SJSA1 (cell line): ENCODE measurements at regions not wholly inside any gene's neighbourhood (a gene's known extent, or its start where the extent isn't known, plus 50 kb on each side); places are given as distances from the start of the nearest gene placed in this dataset.

Source experiments
- DNase-seq, 2 experiments: peaks; one replicate each; pipeline ENCODE4 v3.0.0-alpha.2; 2015 to 2020; ENCODE audit warnings: low spot score in 2 of 2, low read depth in 1 of 2
- H3K27ac ChIP-seq: fragments of 250-450 bp; sonication (Bioruptor Pico); 2 replicates; pipeline ENCODE4 v1.5.1; 2020; ENCODE audit warnings: mild to moderate bottlenecking, moderate library complexity
- H3K27me3 ChIP-seq: fragments of 250-450 bp; sonication (Bioruptor Pico); replicated peaks from 2 replicates; pipeline ENCODE4 v1.5.1; 2020; ENCODE audit warnings: mild to moderate bottlenecking, moderate library complexity
- H3K36me3 ChIP-seq: fragments of 250-450 bp; sonication (Bioruptor Pico); 2 replicates; pipeline ENCODE4 v1.5.1; 2020; ENCODE audit warnings: mild to moderate bottlenecking
- H3K4me1 ChIP-seq: fragments of 250-450 bp; sonication (Bioruptor Pico); replicated peaks from 2 replicates; pipeline ENCODE4 v1.6.1; 2021; ENCODE audit warnings: mild to moderate bottlenecking
- H3K4me3 ChIP-seq: fragments of 250-450 bp; sonication (Bioruptor Pico); 2 replicates; pipeline ENCODE4 v1.5.1; 2020; ENCODE audit warnings: mild to moderate bottlenecking
- H3K9me3 ChIP-seq: fragments of 250-450 bp; sonication (Bioruptor Pico); replicated peaks from 2 replicates; pipeline ENCODE4 v1.5.1; 2020; ENCODE audit warnings: mild to moderate bottlenecking

GRCh38 chr4:175536852-175537453 lies 275.1 kb downstream of the GPM6A start:
- no peaks in the 10 kb centered on the region for H3K4me1 ChIP-seq
- H3K27me3 ChIP-seq, result no peaks in the 10 kb centered on the region
- no peak overlapping the region for H3K27ac ChIP-seq
- no peaks in the 10 kb centered on the region for H3K9me3 ChIP-seq
- H3K4me3 ChIP-seq, result no peak overlapping the region
- peak in 1 of 2 experiments; percentile 50 for DNase-seq
- no peaks in the 10 kb centered on the region for H3K36me3 ChIP-seq

- DNase-seq, result no peak
- H3K9me3 ChIP-seq, result no peaks in the 10 kb centered on the region
These were observed 272.6 kb downstream of the GPM6A start for GRCh38 chr4:175539498-175539897.

GRCh38 chr4:175540151-175540550 lies 271.9 kb downstream of the GPM6A start:
- Histone ChIP-seq H3K4me3 (no peak overlapping the region), H3K27me3 (no peaks in the 10 kb centered on the region), H3K4me1 (no peaks in the 10 kb centered on the region), H3K27ac (no peak overlapping the region), H3K9me3 (no peaks in the 10 kb centered on the region), H3K36me3 (no peaks in the 10 kb centered on the region)
- no peak for DNase-seq

More at GRCh38 chr4:175539498-175539897, 272.6 kb downstream of the GPM6A start:
- no peaks in the 10 kb centered on the region for H3K4me1 ChIP-seq
- no peaks in the 10 kb centered on the region for H3K36me3 ChIP-seq
- H3K27ac ChIP-seq, result no peak overlapping the region
- H3K27me3 ChIP-seq, result no peaks in the 10 kb centered on the region
- no peak overlapping the region for H3K4me3 ChIP-seq

GRCh38 chr4:175540732-175541131 lies 271.3 kb downstream of the GPM6A start:
- H3K4me1 ChIP-seq, result no peaks in the 10 kb centered on the region
- DNase-seq, result no peak
- H3K4me3 ChIP-seq, result no peak overlapping the region
- no peaks in the 10 kb centered on the region for H3K9me3 ChIP-seq
- no peak overlapping the region for H3K27ac ChIP-seq
- no peaks in the 10 kb centered on the region for H3K36me3 ChIP-seq
- H3K27me3 ChIP-seq, result no peaks in the 10 kb centered on the region

- no peaks in the 10 kb centered on the region for H3K4me1 ChIP-seq
- no peaks in the 10 kb centered on the region for H3K36me3 ChIP-seq
- no peaks in the 10 kb centered on the region for H3K9me3 ChIP-seq
- no peak for DNase-seq
- H3K4me3 ChIP-seq, result no peak overlapping the region
- H3K27me3 ChIP-seq, result no peaks in the 10 kb centered on the region
- H3K27ac ChIP-seq, result no peak overlapping the region
These were observed 269.3 kb downstream of the GPM6A start for GRCh38 chr4:175542786-175543185.

GRCh38 chr4:175559126-175559525 lies 252.9 kb downstream of the GPM6A start:
- H3K9me3 ChIP-seq, result no peaks in the 10 kb centered on the region
- no peaks in the 10 kb centered on the region for H3K36me3 ChIP-seq
- H3K4me3 ChIP-seq, result no peak overlapping the region
- no peak overlapping the region for H3K27ac ChIP-seq
- H3K4me1 ChIP-seq, result no peaks in the 10 kb centered on the region
- no peak for DNase-seq
- no peaks in the 10 kb centered on the region for H3K27me3 ChIP-seq

GRCh38 chr4:175559526-175559925 lies 252.5 kb downstream of the GPM6A start:
- H3K36me3 ChIP-seq, result no peaks in the 10 kb centered on the region
- H3K4me1 ChIP-seq, result no peaks in the 10 kb centered on the region
- no peak for DNase-seq
- no peaks in the 10 kb centered on the region for H3K27me3 ChIP-seq
- no peaks in the 10 kb centered on the region for H3K9me3 ChIP-seq
- no peak overlapping the region for H3K4me3 ChIP-seq
- H3K27ac ChIP-seq, result no peak overlapping the region

GRCh38 chr4:175560604-175561003 lies 251.5 kb downstream of the GPM6A start:
- H3K4me3 ChIP-seq, result no peak overlapping the region
- H3K4me1 ChIP-seq, result no peaks in the 10 kb centered on the region
- no peak overlapping the region for H3K27ac ChIP-seq
- H3K27me3 ChIP-seq, result no peaks in the 10 kb centered on the region
- no peak for DNase-seq
- no peaks in the 10 kb centered on the region for H3K9me3 ChIP-seq
- no peaks in the 10 kb centered on the region for H3K36me3 ChIP-seq

GRCh38 chr4:175561696-175562095 lies 250.4 kb downstream of the GPM6A start:
- DNase-seq, result no peak
- Histone ChIP-seq H3K36me3 (no peaks in the 10 kb centered on the region), H3K27ac (no peak overlapping the region), H3K4me1 (no peaks in the 10 kb centered on the region), H3K9me3 (no peaks in the 10 kb centered on the region), H3K27me3 (no peaks in the 10 kb centered on the region), H3K4me3 (no peak overlapping the region)

- Histone ChIP-seq H3K9me3 (no peaks in the 10 kb centered on the region), H3K27ac (no peak overlapping the region), H3K4me1 (no peaks in the 10 kb centered on the region), H3K4me3 (no peak overlapping the region), H3K27me3 (no peaks in the 10 kb centered on the region; the same call in 1 of the 2 replicates), H3K36me3 (no peaks in the 10 kb centered on the region)
- DNase-seq, result no peak
These were observed 250.0 kb downstream of the GPM6A start for GRCh38 chr4:175562111-175562510.

- H3K27ac ChIP-seq, result no peak overlapping the region
- H3K9me3 ChIP-seq, result no peaks in the 10 kb centered on the region
- no peak for DNase-seq
- no peaks in the 10 kb centered on the region for H3K4me1 ChIP-seq
- H3K4me3 ChIP-seq, result no peak overlapping the region
- H3K36me3 ChIP-seq, result no peaks in the 10 kb centered on the region
- H3K27me3 ChIP-seq, result no peaks in the 10 kb centered on the region; the same call in 1 of the 2 replicates
These were observed 249.5 kb downstream of the GPM6A start for GRCh38 chr4:175562542-175562941.
